ENCODE measurements at regions not wholly inside any gene's neighbourhood (a gene's known extent, or its start where the extent isn't known, plus 50 kb on each side); places are given as distances from the start of the nearest gene placed in this dataset.

DNA sequence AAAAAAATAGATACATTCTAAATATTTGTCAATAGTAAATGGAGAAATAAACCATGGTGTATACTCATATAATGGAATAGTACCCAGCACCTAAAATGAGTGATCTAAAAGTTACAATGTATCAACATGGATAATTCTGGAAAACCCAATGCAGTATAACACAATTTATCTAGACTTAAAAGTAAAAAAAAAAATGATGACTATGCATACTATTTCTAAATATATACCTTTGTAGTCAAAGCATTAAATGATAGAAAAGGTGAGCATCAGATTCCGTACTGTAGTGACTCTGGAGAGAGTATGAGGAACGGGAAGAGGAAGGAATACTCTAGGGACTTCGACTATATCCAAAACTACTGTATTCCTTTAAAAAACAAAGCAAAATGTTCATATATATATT is 115.2 kb upstream of the CDCA7L start:
- intact Hi-C loops (cut with micrococcal nuclease; ENCODE audit: unreplicated experiment) = no loop called here
- H4K20me1 ChIP-seq (ENCODE audit: insufficient read depth, low read length) = no peaks in the 10 kb centered on the region
- ChIA-PET POLR2A (no interaction called here), CTCF (ENCODE audit: unreplicated experiment) (no interaction called here)
- no peaks in the 10 kb centered on the region for H3K36me3 ChIP-seq (ENCODE audit: insufficient read depth, low read length)
- no peaks in the 10 kb centered on the region for H3K9me2 ChIP-seq (ENCODE audit: insufficient read depth, low read length)
- BruUV-seq (replicated peaks) = no TSS peak
- no peaks in the 10 kb centered on the region for H3K9me3 ChIP-seq (ENCODE audit: low read length)
- no peak overlapping the region for H3K27ac ChIP-seq (ENCODE audit: low read depth, low read length, poor library complexity, severe bottlenecking)
- H3K4me1 ChIP-seq (ENCODE audit: insufficient read depth, low read length, poor library complexity, severe bottlenecking) = no peaks in the 10 kb centered on the region
- no peak for DNase-seq (ENCODE audit: low spot score)
- no peak overlapping the region for H2AFZ ChIP-seq (ENCODE audit: low read length)
- H3K4me2 ChIP-seq (ENCODE audit: low read length) = no peak overlapping the region
- TF ChIP-seq, protein P1, sequence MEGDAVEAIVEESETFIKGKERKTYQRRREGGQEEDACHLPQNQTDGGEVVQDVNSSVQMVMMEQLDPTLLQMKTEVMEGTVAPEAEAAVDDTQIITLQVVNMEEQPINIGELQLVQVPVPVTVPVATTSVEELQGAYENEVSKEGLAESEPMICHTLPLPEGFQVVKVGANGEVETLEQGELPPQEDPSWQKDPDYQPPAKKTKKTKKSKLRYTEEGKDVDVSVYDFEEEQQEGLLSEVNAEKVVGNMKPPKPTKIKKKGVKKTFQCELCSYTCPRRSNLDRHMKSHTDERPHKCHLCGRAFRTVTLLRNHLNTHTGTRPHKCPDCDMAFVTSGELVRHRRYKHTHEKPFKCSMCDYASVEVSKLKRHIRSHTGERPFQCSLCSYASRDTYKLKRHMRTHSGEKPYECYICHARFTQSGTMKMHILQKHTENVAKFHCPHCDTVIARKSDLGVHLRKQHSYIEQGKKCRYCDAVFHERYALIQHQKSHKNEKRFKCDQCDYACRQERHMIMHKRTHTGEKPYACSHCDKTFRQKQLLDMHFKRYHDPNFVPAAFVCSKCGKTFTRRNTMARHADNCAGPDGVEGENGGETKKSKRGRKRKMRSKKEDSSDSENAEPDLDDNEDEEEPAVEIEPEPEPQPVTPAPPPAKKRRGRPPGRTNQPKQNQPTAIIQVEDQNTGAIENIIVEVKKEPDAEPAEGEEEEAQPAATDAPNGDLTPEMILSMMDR (conservative IDR thresholded peaks at IDR 0.05; ENCODE audit: low read length) = no peak
- TF ChIP-seq EZH2phosphoT487 (IDR thresholded peaks at IDR 0.05; ENCODE audit: borderline replicate concordance, low read depth, low read length) = no peak
- H3K4me3 ChIP-seq (ENCODE audit: low read depth, low read length, poor library complexity, severe bottlenecking) = no peak overlapping the region
- H3K79me2 ChIP-seq (ENCODE audit: insufficient read depth, low read depth, low read length) = no peaks in the 10 kb centered on the region

DNA sequence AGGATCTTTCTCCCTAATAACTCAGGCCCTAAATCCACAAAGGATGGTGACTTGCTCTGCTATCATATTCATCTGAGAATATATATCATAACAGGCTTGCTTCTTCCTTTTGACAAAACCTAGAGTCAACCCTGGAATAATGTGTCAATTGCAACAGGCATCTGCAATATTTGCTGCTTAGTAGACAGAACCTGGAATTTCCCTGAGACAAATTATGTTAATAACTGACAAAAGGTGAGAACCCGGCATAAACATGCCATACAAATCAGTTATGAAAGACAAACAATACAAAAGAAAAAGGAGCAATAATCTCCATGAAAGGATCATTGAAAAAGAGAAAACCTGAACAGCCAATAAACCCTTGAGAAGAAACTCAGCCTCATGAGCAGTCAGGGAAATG is 114.5 kb upstream of the CDCA7L start:
- H2AFZ ChIP-seq (ENCODE audit: low read length) = no peak overlapping the region
- BruUV-seq (replicated peaks) = no TSS peak
- H3K36me3 ChIP-seq (ENCODE audit: insufficient read depth, low read length) = no peaks in the 10 kb centered on the region
- H3K4me2 ChIP-seq (ENCODE audit: low read length) = no peak overlapping the region
- ChIA-PET POLR2A (no interaction called here), CTCF (ENCODE audit: unreplicated experiment) (no interaction called here)
- H3K4me3 ChIP-seq (ENCODE audit: low read depth, low read length, poor library complexity, severe bottlenecking) = no peak overlapping the region
- no peaks in the 10 kb centered on the region for H3K4me1 ChIP-seq (ENCODE audit: insufficient read depth, low read length, poor library complexity, severe bottlenecking)
- no peak overlapping the region for H3K27ac ChIP-seq (ENCODE audit: low read depth, low read length, poor library complexity, severe bottlenecking)
- intact Hi-C loops (cut with micrococcal nuclease; ENCODE audit: unreplicated experiment) = no loop called here
- H3K79me2 ChIP-seq (ENCODE audit: insufficient read depth, low read depth, low read length) = no peaks in the 10 kb centered on the region
- TF ChIP-seq, protein P1 (conservative IDR thresholded peaks at IDR 0.05; ENCODE audit: low read length) = no peak
- no peak for TF ChIP-seq EZH2phosphoT487 (IDR thresholded peaks at IDR 0.05; ENCODE audit: borderline replicate concordance, low read depth, low read length)
- no peaks in the 10 kb centered on the region for H4K20me1 ChIP-seq (ENCODE audit: insufficient read depth, low read length)
- no peak for DNase-seq (ENCODE audit: low spot score)
- no peaks in the 10 kb centered on the region for H3K9me2 ChIP-seq (ENCODE audit: insufficient read depth, low read length)
- no peaks in the 10 kb centered on the region for H3K9me3 ChIP-seq (ENCODE audit: low read length)

DNA sequence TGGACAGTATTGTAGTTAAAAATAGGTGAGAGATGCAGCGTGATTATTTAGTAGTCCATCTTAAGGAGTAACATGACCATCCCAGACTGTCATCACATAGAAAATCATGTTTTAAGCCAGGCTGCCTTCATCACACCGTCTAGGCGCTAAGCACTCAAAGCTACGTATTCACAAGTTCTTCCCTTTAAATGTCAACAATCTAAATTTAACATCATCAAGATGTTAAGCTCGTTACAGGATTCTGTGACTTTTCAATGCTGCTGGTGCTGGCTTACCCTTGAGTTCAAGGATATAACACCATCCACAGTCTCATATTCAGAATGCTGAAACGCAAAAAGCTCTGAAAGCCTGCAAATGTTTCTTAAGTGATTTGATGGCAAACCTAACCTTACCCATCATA is 109.5 kb upstream of the CDCA7L start:
- no peaks in the 10 kb centered on the region for H3K36me3 ChIP-seq (ENCODE audit: insufficient read depth, low read length)
- no peaks in the 10 kb centered on the region for H4K20me1 ChIP-seq (ENCODE audit: insufficient read depth, low read length)
- CTCF ChIA-PET (ENCODE audit: unreplicated experiment) = no interaction called here
- H3K79me2 ChIP-seq (ENCODE audit: insufficient read depth, low read depth, low read length) = no peaks in the 10 kb centered on the region
- H3K4me1 ChIP-seq (ENCODE audit: insufficient read depth, low read length, poor library complexity, severe bottlenecking) = no peaks in the 10 kb centered on the region
- no peaks in the 10 kb centered on the region for H3K9me3 ChIP-seq (ENCODE audit: low read length)
- no peaks in the 10 kb centered on the region for H3K9me2 ChIP-seq (ENCODE audit: insufficient read depth, low read length)
- H3K4me3 ChIP-seq (ENCODE audit: low read depth, low read length, poor library complexity, severe bottlenecking) = no peak overlapping the region
- no peak overlapping the region for H2AFZ ChIP-seq (ENCODE audit: low read length)
- BruUV-seq (replicated peaks) = no TSS peak
- H3K27ac ChIP-seq (ENCODE audit: low read depth, low read length, poor library complexity, severe bottlenecking) = no peak overlapping the region
- H3K4me2 ChIP-seq (ENCODE audit: low read length) = no peak overlapping the region
- no peak for DNase-seq (ENCODE audit: low spot score)
- intact Hi-C loops (cut with micrococcal nuclease; ENCODE audit: unreplicated experiment) = no loop called here
- POLR2A ChIA-PET = no interaction called here
- no peak for TF ChIP-seq EZH2phosphoT487 (IDR thresholded peaks at IDR 0.05; ENCODE audit: borderline replicate concordance, low read depth, low read length)
- TF ChIP-seq, protein P1 (conservative IDR thresholded peaks at IDR 0.05; ENCODE audit: low read length) = no peak
